ENCODE measurements at regions not wholly inside any gene's neighbourhood (a gene's known extent, or its start where the extent isn't known, plus 50 kb on each side); places are given as distances from the start of the nearest gene placed in this dataset.

GRCh38 chr18:27789406-27789805 lies 387.5 kb downstream of the CDH2 start:
- no peak for TF ChIP-seq CTCF (conservative IDR thresholded peaks at IDR 0.05; ENCODE audit: low read depth, low read length)
- no peak for TF ChIP-seq POLR2A (IDR thresholded peaks at IDR 0.05; ENCODE audit: low read depth, low read length)
- no peak for TF ChIP-seq ELK1 (IDR thresholded peaks at IDR 0.05; ENCODE audit: borderline replicate concordance, low read depth, low read length)
- no peak for TF ChIP-seq RFX5 (IDR thresholded peaks at IDR 0.05; ENCODE audit: low read depth, low read length)
- TF ChIP-seq RAD21 (IDR thresholded peaks at IDR 0.05; ENCODE audit: low read length): no peak
- no peak for TF ChIP-seq FOS (IDR thresholded peaks at IDR 0.05; ENCODE audit: low read depth, low read length)
- TF ChIP-seq RCOR1 (IDR thresholded peaks at IDR 0.05; ENCODE audit: insufficient replicate concordance, low read length): no peak
- no peak for TF ChIP-seq MAZ (IDR thresholded peaks at IDR 0.05; ENCODE audit: borderline replicate concordance, low read depth, low read length)
- no peak for TF ChIP-seq BHLHE40 (IDR thresholded peaks at IDR 0.05; ENCODE audit: low read depth, low read length)
